Keratinocyte (primary cell): ENCODE measurements at regions not wholly inside any gene's neighbourhood (a gene's known extent, or its start where the extent isn't known, plus 50 kb on each side); places are given as distances from the start of the nearest gene placed in this dataset.

Source experiments
- EZH2 ChIP-seq: IDR thresholded peaks from one replicate; pipeline ENCODE4 v1.6.1; 2012; ENCODE audit warnings: inconsistent platforms, mild to moderate bottlenecking, low read length, moderate library complexity
- TF ChIP-seq, protein P1 (sequence below), 3 experiments: IDR thresholded peaks in 1 of 3; conservative IDR thresholded peaks in 1 of 3; optimal IDR thresholded peaks in 1 of 3; 2 replicates in 2 of 3; 3 replicates in 1 of 3; pipeline versions ENCODE3 to v1.5.1; 2011; ENCODE audit warnings: low read length in 3 of 3, mild to moderate bottlenecking in 3 of 3, moderate library complexity in 2 of 3, control low read depth in 1 of 3, inconsistent platforms in 1 of 3; ENCODE audit not compliant: insufficient read depth in 2 of 3; ENCODE audit errors: extremely low read depth in 1 of 3

GRCh38 chr2:120596990-120597594 lies 138.6 kb upstream of the GLI2 start:
- TF ChIP-seq, protein P1, sequence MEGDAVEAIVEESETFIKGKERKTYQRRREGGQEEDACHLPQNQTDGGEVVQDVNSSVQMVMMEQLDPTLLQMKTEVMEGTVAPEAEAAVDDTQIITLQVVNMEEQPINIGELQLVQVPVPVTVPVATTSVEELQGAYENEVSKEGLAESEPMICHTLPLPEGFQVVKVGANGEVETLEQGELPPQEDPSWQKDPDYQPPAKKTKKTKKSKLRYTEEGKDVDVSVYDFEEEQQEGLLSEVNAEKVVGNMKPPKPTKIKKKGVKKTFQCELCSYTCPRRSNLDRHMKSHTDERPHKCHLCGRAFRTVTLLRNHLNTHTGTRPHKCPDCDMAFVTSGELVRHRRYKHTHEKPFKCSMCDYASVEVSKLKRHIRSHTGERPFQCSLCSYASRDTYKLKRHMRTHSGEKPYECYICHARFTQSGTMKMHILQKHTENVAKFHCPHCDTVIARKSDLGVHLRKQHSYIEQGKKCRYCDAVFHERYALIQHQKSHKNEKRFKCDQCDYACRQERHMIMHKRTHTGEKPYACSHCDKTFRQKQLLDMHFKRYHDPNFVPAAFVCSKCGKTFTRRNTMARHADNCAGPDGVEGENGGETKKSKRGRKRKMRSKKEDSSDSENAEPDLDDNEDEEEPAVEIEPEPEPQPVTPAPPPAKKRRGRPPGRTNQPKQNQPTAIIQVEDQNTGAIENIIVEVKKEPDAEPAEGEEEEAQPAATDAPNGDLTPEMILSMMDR (optimal IDR thresholded peaks at IDR 0.05 in 1 of 3, IDR thresholded peaks at IDR 0.05 in 1 of 3, conservative IDR thresholded peaks at IDR 0.05 in 1 of 3; ENCODE audit: extremely low read depth in 1 of 3, insufficient read depth in 2 of 3, low read length in 3 of 3): no peak
- no peak for TF ChIP-seq EZH2
